HG03060 (cell line): ENCODE measurements at regions not wholly inside any gene's neighbourhood (a gene's known extent, or its start where the extent isn't known, plus 50 kb on each side); places are given as distances from the start of the nearest gene placed in this dataset.

Experiments
- ATAC-seq: cut with Tn5 transposase; IDR thresholded peaks from one replicate; pipeline ENCODE4 v1.9.1; 2021; ENCODE audit warnings: low read depth, moderate number of reproducible peaks; ENCODE audit not compliant: unreplicated experiment

DNA sequence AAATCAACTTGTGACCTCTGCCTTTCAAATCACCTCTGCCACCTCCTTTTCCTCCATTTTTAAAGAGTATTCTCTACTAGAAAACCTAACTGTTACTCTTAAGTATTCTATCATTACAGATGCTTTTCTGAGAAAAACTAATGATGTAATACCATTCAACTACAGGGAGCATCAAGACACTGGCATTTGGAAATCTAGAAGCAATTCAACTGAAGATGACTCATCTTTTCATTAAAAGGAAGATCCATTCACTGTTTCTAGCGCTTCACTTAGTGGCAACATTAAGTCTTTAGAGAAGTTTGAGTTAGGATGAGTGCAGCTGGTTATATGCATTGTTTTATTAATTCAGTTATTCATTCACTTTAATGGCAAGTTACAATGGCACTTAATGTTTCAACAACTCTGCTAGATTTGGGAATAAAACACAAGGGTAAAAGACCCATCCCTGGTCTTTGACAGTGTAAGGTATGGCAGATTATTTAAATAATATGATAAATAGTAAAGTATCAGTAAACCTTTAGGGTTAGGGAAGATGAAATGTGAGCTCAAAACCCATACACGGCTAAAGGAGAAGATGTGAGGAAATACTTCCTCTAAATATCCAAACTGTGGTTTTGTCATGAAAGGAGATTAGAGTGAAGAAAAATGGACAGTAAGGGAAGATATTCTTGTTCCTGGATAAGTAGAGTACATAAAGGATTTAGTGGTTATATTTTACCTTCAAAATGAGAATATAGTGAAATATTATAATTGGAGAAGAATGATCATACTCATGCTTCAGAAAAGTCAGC, 61.7 kb downstream of the KCNJ2 start:
- ATAC-seq = no peak

- no peak for ATAC-seq
These were observed 63.1 kb downstream of the KCNJ2 start for GRCh38 chr17:70232466-70232865.

DNA sequence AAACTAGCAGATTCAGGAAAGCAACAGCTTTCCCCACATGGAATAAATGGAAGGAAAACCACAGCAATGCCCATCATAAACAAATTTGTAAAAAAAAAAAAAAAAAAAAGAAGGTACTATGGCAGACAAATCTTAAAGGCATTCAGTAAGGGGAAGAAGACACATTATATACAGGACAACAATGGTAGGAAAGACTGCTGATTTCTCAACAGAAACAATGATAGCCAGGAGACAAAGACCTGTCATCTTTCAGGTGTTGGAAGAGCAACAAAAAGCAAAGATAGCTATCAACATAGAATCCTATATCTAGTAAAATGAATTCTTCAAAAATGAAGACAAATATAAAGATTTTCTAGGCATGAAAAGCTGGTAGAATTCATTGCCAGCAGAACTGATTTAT, 65.9 kb downstream of the KCNJ2 start:
- ATAC-seq = no peak

- no peak for ATAC-seq
These were observed 68.9 kb downstream of the KCNJ2 start for GRCh38 chr17:70238228-70238627.

DNA sequence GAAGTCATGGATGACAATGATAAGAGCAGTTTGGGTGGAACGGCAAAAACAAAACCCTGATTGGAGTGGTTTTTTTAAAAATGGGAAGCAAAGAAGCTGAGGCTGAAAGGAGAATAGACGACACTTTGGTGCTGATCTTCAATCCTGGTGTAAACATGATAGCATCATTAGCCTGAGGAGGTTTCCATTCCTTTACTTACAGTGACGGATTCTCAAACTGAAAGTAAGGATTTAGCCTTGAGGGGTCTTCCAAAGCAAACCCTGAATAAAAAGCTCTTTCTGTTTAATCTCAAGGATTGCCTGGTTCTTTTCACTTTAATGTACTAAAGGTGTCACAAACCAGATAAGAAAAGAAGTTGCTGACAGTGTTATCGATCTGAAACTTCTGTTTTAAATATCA, 69.3 kb downstream of the KCNJ2 start:
- ATAC-seq = no peak

- no peak for ATAC-seq
These were observed 70.1 kb downstream of the KCNJ2 start for GRCh38 chr17:70239391-70239826.

DNA sequence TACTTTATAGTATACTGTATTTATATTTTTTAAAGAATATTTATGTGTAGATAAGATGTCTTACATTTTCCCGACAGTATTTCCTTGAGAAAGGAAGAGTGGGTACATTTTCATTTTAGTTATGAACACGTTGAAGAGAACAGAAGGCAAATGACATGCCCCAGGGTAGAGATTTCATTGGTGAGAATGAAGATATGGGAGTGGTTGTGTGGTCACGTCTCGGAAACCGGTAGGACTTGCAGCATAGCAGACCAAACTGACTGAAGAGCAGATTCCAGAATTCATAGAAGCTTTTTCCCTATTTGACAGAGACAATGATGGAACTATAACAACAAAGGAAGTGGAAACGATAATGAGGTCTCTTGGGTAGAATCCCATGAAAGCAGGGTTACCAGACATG, 71.7 kb downstream of the KCNJ2 start:
- ATAC-seq = no peak

GRCh38 chr17:70242781-70243437, 73.6 kb downstream of the KCNJ2 start:
- ATAC-seq = no peak

DNA sequence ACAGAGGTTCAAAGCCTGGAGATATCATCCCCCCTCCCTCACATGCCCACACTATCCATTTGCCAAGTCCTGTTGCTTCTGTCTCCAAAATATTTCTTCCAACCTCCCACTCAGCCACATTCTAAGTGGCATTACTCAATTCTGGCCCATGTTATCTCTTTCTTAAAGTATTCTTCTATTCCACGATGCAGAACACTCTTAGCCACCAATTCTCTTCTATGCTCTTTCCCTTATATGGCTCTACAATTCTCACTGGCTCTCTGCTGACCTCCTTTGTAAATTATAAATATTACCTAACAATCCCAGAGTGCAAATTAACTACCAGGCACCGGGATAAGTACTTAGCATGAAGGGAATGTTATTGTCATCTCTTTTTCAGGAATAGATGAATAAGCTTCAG, 82.4 kb downstream of the KCNJ2 start:
- ATAC-seq = no peak

DNA sequence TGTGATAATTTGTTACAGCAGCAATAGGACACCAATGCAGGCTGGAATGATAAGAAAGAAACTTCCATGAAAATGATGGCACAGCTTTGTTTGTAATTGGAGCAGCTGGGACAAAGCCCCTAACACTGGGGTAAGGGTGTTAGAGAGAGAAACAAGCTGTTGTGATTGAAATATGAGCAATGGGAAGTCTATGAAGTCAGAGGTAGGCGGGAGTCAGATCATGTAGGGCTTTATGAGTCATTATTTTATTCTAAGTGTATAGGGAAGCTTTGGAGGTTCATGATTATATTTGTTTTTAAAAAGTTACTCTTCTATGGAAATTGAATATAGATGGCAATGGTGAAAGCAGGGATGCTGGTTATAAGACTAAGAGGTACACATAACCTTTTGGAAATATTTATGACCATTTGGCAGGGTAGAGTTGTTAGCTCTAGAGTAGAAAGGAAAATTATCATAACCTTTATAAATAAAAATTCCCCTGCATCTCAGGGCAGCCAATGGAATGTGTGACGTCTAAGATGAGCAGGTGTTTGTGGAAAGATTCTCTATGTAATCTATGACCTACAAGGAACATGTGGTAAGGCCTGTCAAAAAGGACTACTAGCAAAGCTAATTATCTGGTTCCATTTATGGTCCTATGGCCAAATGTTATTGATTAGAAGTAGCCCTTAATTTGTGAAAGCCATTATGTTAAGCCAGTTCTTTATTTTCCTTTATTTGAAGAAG, 85.6 kb downstream of the KCNJ2 start:
- ATAC-seq = no peak

GRCh38 chr17:70256751-70257150, 87.4 kb downstream of the KCNJ2 start:
- ATAC-seq = no peak

DNA sequence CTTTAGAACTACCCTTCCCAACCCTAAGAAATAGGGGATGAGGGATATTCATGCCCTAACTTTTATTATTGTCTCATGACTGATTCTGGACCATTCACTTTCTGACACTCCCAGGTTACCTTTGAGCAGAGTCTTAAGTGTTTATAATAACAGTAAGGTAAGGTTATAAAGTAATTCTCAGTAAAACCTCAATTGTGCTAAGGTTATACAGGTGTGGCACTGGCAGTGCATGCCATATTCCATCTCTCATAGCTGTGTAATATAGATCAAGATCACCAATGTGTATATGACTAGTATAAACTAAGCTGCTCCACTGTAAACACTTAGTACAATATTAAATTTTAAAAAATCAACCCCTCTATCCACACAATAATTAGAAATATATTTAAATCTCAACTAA, 89.1 kb downstream of the KCNJ2 start:
- ATAC-seq = no peak

DNA sequence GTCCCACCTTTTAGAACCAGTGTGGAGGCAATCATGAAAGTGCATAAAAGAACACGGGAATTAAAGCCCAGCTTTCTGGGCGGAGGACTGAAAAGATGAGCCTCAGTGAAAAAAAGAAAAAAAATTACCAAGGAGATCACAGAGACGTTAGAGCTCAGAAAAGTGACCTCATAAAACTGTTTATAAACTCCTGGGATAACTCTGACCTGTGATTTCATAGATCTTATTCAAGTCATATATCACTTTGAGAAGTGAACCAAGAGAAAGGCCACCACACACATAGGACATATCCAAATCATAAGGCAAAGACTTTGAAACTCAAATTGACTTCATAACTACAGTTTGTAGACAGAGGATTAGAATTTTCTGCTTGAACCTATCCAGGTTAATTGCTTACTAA, 90.1 kb downstream of the KCNJ2 start:
- ATAC-seq = no peak

- ATAC-seq = no peak
These were observed 91.8 kb downstream of the KCNJ2 start for GRCh38 chr17:70261170-70261569.

GRCh38 chr17:70265471-70265870, 96.1 kb downstream of the KCNJ2 start:
- ATAC-seq = no peak

GRCh38 chr17:70266394-70266793, 97.1 kb downstream of the KCNJ2 start:
- no peak for ATAC-seq

DNA sequence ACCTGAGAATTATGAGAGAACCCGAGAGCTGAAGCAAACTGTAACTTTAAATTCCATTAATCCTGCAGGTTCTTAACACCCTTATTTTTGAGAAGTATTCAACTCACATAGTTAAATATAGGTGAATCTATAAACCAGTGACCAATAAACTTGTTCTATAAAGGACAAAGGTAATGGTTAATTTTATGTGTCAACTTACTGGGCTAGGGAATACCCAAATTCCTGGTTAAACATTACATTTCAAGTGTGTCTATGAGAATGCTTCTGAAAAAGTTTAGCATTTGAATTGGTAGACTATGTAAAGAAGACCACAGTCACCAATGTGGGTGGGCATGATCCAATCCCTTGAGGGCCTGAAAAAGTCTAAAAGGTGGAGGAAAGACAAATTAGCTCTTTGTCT, 99.1 kb downstream of the KCNJ2 start:
- ATAC-seq = no peak

DNA sequence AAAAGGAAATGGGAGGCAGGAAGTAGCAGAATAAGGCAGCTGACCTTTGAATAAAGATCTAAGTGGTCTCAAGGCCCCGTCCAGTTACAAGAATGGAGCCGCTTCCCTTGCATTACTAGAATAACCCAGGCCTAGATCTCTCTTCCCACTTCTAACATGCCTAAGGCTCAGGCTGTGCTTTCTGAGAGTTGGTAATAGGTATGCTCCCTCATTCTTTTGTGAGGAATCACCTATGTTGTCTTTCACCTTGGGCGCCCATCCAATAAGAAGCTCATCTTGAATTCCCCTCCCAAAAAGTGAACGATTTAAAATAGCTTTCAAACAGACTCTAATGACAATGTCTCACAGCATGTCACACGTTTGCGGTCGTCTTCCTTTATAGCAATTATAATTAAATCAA, 101.2 kb downstream of the KCNJ2 start:
- no peak for ATAC-seq

GRCh38 chr17:70271200-70271599, 101.9 kb downstream of the KCNJ2 start:
- ATAC-seq = no peak

DNA sequence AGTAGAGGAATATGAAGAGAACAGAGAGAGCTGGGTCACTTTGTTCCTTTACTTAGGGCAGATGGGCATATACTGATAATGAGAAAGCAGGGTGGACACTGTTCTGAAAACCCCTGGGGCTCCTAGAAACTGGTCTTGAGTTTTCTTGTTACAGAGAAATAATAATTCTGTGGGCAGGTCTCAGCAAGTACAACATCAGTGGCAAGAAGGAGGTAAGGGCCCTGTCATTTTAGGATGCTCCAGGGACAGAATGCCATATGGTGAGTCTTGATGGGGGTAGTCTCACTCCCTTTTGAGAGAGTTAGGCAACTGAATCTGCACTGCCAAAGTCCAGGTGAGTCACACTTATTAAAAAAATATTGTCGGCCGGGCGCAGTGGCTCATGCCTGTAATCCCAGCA, 102.3 kb downstream of the KCNJ2 start:
- ATAC-seq = no peak

- no peak for ATAC-seq
These were observed 104.9 kb downstream of the KCNJ2 start for GRCh38 chr17:70274255-70274654.

DNA sequence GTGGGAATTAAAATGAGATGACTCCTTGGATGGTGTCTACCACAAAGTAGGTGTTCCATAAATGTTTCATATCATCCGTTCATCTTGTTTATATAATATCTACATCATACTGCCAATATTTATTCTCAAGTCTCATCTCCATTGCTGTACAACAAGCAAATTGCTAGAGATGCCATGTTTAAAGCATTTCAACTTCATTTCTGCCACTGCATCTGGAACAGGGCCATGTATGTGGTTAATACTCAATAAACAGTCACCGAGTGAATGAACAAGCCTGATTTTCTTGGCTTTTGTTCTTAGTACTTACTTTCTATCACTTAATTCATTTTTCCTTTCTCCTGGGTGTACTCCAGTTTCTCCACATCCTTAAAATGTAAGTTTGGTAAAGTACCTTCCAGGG, 107.6 kb downstream of the KCNJ2 start:
- no peak for ATAC-seq
